Stimulated activated CD4-positive, alpha-beta T cell treated with anti-CD3 and anti-CD28 coated beads, Interleukin-2, amount 100 ng/mL, for 48 hours (primary cell): ENCODE measurements at regions not wholly inside any gene's neighbourhood (a gene's known extent, or its start where the extent isn't known, plus 50 kb on each side); places are given as distances from the start of the nearest gene placed in this dataset.
"Not testable (repeated sequence)": the region's sequence is repeated elsewhere in the genome, so short reads cannot be mapped to it uniquely, and the experiment has no call there.

ENCODE experiments used
- DNase-seq, 2 donors: peaks; one replicate each; pipeline ENCODE4 v3.0.0-alpha.2; 2020

GRCh38 chr2:226310146-226310545 lies 489.5 kb downstream of the IRS1 start:
- no peak for DNase-seq

- DNase-seq = no peak
Observed at GRCh38 chr2:226308986-226309385, 490.6 kb downstream of the IRS1 start.

GRCh38 chr2:226308323-226308680 lies 491.3 kb downstream of the IRS1 start:
- DNase-seq = no peak

DNA sequence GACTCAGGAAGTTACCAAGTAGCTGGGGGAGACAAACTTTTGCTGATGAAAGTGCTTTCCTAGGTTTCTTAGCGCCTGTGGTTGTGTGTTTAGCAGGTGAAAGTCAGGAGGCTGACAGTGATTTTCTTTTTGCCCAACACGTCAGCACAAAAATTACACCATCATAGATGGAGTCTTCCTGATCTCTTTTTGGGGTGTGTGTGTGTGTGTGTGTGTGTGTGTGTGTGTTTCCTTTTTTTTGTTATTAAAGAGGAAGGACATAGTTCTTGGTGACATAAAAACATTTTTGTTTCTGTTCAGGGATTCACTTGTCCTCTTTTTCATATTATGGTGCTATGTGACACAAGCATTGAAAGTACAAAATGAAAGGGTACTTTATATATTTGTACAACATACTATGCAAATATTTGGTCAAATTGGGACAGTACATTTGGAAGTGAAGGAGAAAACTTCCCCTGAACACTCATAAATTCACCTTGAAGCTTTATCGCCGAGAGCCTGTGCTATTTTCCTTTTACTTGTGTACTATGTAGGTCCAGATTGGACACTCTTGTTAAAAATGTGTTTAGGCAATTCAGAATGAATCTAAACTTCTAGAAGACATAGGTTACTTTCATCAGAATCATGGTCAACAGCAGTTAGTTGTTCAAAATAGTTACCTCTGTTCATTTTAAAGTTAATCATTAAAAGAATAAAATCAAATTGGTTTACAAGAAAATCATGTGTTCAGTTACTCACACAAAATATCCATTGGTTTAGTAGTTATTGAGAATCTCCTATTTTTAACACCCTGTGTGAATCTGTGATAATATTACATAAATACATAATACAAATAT lies 491.9 kb downstream of the IRS1 start:
- no peak for DNase-seq

- DNase-seq = no peak
Observed at GRCh38 chr2:226306969-226307368, 492.7 kb downstream of the IRS1 start.

- no peak for DNase-seq
Observed at GRCh38 chr2:226304308-226304707, 495.3 kb downstream of the IRS1 start.

- DNase-seq = no peak
Observed at GRCh38 chr2:226303707-226304106, 495.9 kb downstream of the IRS1 start.

GRCh38 chr2:226300196-226300886 lies 499.3 kb downstream of the IRS1 start:
- DNase-seq = no peak

GRCh38 chr2:226299771-226300170 lies 499.8 kb downstream of the IRS1 start:
- DNase-seq = no peak

- no peak for DNase-seq
Observed at GRCh38 chr2:226295681-226296080, 503.9 kb downstream of the IRS1 start.

DNA sequence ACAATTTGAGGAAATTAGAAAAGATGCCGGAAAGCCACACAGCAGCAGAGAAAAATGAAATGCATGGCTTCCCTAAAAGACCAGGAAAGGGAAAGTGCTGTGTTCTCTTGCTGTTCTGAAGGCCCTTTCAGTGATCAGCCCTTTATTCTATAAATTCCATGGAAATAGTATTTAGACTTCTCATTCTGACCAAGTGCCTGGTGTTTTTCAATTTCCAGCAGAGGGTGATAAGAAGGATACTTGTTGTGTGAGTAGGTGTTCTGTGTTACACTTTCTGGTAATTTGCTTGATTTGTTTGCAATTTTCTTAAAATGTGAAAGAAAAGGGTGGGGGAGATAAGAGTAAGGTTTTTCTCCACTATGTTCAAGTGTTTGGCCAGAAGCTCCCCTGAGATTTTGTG lies 504.5 kb downstream of the IRS1 start:
- no peak for DNase-seq

GRCh38 chr2:226291281-226291680 lies 508.3 kb downstream of the IRS1 start:
- DNase-seq = not testable (repeated sequence)

DNA sequence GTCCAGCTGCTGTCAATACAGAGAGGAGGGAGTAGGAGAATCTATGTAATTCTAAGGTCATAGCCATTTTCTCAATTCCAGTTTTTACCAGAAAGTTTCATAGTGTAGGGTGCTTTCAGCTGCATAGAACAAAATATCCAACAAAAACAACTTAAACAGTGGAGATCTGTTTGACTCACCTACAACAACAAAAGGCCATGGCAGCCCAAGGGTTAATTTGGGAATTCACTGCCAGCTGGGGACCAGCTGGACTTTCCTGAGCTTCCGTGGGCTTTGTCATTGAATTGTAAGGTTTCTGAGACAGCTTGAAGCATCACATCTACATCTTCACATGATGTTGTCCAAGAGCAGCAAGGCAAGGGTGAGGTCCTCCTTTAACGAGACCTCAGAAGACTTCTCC lies 512.7 kb downstream of the IRS1 start:
- no peak for DNase-seq

DNA sequence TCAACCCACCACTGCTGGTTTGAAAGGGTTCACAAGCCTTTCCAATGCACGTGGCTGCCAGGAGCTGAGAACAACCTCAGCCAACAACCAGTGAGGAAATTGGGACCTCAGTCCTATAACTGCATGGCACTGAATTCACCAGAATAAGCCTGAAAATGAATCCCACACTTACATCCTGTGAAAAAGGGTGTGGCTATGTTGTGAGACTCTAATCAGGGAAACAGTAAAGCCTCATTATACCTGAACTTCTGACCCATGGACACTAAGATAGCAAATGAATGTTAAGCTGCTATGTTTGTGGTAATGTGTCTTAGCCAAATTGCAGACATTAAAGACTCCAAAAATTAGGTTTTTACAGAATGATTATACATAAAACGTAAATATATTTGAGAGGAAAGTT lies 515.8 kb downstream of the IRS1 start:
- DNase-seq = no peak

DNA sequence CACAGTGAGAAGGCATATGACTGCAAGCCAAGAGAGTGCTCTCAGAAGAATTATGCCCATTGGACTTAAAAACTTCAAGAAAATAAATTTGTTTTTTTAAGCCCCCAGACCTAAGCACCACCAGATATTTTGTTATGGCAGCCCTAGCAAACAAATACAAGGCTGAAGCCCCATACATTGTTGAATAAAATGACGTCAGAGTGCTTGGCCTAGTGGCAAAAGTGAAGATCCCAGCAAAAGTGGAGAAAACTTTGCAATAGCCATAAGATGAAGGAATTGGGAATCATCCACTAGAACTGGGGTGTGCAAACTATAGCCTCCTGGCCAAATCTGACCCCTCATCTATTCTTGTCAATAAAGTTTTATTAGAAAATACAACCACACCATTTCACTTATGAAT lies 517.5 kb downstream of the IRS1 start:
- DNase-seq = no peak

DNA sequence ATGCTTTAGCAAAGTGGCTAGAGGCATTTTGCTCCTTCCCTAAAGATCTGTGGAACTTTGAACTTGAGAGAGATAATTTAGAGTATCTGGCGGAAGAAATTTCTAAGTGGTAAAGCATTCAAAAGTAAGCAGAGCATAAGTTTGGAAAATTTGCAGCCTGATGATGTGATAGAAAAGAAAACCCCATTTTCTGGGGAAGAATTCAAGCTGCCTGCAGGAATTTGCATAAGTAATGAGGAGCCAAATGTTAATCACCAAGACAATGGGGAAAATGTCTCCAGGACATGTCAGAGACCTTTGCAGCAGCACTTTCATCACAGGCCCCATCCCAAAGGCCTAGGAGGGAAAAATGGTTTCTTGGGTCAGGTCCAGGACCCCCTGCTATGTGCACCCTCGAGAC lies 519.5 kb downstream of the IRS1 start:
- not testable (repeated sequence) for DNase-seq

DNA sequence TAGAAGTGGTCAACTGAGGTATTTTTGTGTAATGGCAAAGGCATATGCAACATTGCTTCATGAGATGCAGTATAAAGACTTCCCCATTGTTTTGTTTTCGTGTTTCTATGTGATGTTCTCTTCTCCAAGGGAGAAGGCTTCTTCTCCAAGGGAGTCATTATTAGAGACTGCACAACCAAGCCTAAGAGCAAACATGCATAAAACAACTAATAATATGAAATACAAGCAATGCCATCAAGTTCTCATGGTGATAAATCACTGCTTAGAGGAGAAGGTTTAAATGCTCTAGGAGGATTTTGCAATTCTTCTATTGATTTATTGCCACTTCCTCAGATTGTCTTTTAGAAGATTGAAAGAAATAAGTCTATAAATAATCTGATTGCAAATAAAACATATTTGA lies 524.4 kb downstream of the IRS1 start:
- DNase-seq = no peak

DNA sequence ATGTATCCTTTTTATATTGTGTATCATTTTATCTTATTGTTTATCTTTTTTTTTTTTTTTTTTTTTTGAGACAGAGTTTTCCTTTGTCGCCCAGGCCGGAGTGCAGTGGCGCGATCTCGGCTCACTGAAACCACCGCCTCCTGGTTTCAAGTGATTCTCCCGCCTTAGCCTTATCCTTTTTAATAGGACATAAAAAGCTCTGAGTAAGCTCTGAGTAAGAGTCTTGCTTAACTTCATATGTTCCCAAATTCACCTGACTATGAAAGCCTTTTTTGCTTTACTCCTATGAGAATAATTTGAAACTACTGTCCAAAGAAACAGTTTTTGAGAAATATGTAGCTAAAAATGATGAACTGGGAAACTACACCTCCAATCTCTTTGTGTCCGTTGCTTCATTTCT lies 525.5 kb downstream of the IRS1 start:
- DNase-seq = no peak

- DNase-seq = no peak
Observed at GRCh38 chr2:226273440-226273839, 526.2 kb downstream of the IRS1 start.

DNA sequence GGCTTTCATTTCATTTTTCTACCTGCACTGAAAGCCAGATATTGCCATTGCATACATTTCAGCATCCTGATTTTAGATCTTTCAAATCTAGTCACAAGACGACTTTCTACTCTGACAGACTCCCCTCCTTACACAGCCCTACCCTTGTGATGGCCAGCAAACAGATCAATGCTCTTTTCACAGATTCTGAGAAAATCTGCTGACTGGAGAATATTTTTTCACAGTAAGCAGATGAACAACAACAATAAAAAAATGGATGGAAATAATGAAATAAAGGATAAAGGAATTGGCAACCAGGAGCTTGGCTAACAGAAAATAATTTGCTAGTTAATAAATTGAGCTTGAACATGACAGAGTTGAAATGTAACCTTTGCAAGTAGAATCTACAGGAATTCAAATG lies 527.2 kb downstream of the IRS1 start:
- DNase-seq = no peak

GRCh38 chr2:226270285-226271058 lies 529.1 kb downstream of the IRS1 start:
- DNase-seq = no peak

DNA sequence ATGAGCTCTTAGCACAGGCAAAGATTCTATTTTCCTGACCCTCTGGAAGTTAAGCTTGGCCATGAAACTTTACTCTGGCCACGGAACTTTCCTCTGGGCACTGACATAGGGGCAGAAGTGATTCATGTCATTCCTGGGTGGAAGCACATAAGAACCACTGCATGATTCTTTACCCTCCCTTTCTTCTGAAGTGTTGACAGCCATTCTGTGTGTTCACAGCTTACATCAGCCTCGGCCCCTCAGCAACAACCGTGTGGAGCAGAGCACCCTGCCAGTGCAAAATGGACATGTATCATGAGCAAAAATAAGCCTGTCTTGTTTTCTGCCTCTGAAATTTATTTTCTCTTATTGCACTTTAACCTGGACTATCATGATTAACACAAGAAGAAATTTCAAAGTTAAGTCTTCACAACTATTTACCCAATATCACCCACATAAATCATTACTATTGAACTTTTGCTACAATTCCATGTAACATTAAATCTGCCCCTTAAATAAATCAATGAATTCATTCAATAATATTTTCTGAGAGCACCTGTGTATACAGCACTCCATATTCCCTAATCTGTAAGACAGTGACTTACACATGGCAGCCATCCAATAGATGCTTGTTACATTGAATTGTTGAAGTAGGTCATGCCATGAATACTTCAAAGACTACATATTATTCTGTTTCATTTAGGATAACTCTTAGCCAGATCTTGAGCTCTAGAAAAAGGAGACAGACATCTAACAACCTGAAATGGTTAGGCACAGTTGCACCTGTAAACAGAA lies 531.9 kb downstream of the IRS1 start:
- DNase-seq = no peak
